HL-60 (cell line): ENCODE measurements at regions not wholly inside any gene's neighbourhood (a gene's known extent, or its start where the extent isn't known, plus 50 kb on each side); places are given as distances from the start of the nearest gene placed in this dataset.

ENCODE experiments used
- DNase-seq, 2 experiments: peaks; one replicate each; pipeline ENCODE4 v3.0.0-alpha.2; 2010 to 2020; ENCODE audit warnings: low read depth in 1 of 2, low spot score in 1 of 2
- H3K27ac ChIP-seq: fragments of 250-450 bp; sonication (Bioruptor Pico); replicated peaks from 2 replicates; pipeline ENCODE4 v1.5.1; 2020; ENCODE audit warnings: mild to moderate bottlenecking, moderate library complexity
- H3K27me3 ChIP-seq: fragments of 250-450 bp; sonication (Bioruptor Pico); 2 replicates; pipeline ENCODE4 v1.5.1; 2021; ENCODE audit warnings: mild to moderate bottlenecking, moderate library complexity; ENCODE audit not compliant: insufficient read depth, poor library complexity, severe bottlenecking
- H3K4me3 ChIP-seq: replicated peaks from 2 replicates; pipeline ENCODE4 v1.5.1; 2011; ENCODE audit warnings: mild to moderate bottlenecking, control low read depth, low read length; ENCODE audit not compliant: insufficient read depth
- CTCF ChIP-seq: IDR thresholded peaks from one replicate; pipeline ENCODE4 v1.5.1; 2011; ENCODE audit warnings: low read length, control low read depth, inconsistent platforms; ENCODE audit not compliant: insufficient read depth
- GABPA ChIP-seq: IDR thresholded peaks from 2 replicates; pipeline ENCODE4 v1.6.1; 2012; ENCODE audit warnings: low read depth
- POLR2AphosphoS5 ChIP-seq: IDR thresholded peaks from 2 replicates; pipeline ENCODE4 v1.6.1; 2012; ENCODE audit warnings: low read depth
- SPI1 ChIP-seq: IDR thresholded peaks from 2 replicates; pipeline ENCODE4 v1.6.1; 2012; ENCODE audit warnings: low read depth, mild to moderate bottlenecking, borderline replicate concordance
- TF ChIP-seq, protein P1 (sequence below): IDR thresholded peaks from 2 replicates; pipeline ENCODE4 v1.6.1; 2012; ENCODE audit warnings: low read depth; ENCODE audit not compliant: insufficient replicate concordance

GRCh38 chr13:73922493-73923393 is 211.5 kb downstream of the KLF12 start:
- no peak for TF ChIP-seq CTCF
- no peak for TF ChIP-seq POLR2AphosphoS5
- Histone ChIP-seq H3K27me3 (no peaks in the 10 kb centered on the region), H3K27ac (no peak overlapping the region), H3K4me3 (no peak overlapping the region)
- no peak for DNase-seq

- Histone ChIP-seq H3K27ac (no peak overlapping the region), H3K4me3 (no peak overlapping the region), H3K27me3 (no peaks in the 10 kb centered on the region)
- no peak for DNase-seq
- TF ChIP-seq POLR2AphosphoS5: no peak
- no peak for TF ChIP-seq CTCF
- no peak for TF ChIP-seq SPI1
- no peak for TF ChIP-seq GABPA
- TF ChIP-seq, protein P1, sequence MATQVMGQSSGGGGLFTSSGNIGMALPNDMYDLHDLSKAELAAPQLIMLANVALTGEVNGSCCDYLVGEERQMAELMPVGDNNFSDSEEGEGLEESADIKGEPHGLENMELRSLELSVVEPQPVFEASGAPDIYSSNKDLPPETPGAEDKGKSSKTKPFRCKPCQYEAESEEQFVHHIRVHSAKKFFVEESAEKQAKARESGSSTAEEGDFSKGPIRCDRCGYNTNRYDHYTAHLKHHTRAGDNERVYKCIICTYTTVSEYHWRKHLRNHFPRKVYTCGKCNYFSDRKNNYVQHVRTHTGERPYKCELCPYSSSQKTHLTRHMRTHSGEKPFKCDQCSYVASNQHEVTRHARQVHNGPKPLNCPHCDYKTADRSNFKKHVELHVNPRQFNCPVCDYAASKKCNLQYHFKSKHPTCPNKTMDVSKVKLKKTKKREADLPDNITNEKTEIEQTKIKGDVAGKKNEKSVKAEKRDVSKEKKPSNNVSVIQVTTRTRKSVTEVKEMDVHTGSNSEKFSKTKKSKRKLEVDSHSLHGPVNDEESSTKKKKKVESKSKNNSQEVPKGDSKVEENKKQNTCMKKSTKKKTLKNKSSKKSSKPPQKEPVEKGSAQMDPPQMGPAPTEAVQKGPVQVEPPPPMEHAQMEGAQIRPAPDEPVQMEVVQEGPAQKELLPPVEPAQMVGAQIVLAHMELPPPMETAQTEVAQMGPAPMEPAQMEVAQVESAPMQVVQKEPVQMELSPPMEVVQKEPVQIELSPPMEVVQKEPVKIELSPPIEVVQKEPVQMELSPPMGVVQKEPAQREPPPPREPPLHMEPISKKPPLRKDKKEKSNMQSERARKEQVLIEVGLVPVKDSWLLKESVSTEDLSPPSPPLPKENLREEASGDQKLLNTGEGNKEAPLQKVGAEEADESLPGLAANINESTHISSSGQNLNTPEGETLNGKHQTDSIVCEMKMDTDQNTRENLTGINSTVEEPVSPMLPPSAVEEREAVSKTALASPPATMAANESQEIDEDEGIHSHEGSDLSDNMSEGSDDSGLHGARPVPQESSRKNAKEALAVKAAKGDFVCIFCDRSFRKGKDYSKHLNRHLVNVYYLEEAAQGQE: no peak
These were observed 215.5 kb downstream of the KLF12 start for GRCh38 chr13:73918691-73919090.

- H3K27ac ChIP-seq: no peak overlapping the region
- no peak for DNase-seq
- no peak overlapping the region for H3K4me3 ChIP-seq
- no peaks in the 10 kb centered on the region for H3K27me3 ChIP-seq
- TF ChIP-seq SPI1: no peak
- no peak for TF ChIP-seq CTCF
- no peak for TF ChIP-seq GABPA
- no peak for TF ChIP-seq POLR2AphosphoS5
- TF ChIP-seq, protein P1: no peak
These were observed 220.3 kb downstream of the KLF12 start for GRCh38 chr13:73913751-73914518.
